Urinary bladder (tissue), 3 donors: ENCODE measurements at regions not wholly inside any gene's neighbourhood (a gene's known extent, or its start where the extent isn't known, plus 50 kb on each side); places are given as distances from the start of the nearest gene placed in this dataset.

Source experiments
- DNase-seq: peaks from one replicate; pipeline ENCODE4 v3.0.0-alpha.2; 2015; ENCODE audit errors: extremely low spot score
- H3K27ac ChIP-seq: one replicate; pipeline ENCODE4 v1.5.1; 2013; ENCODE audit warnings: low read depth, mild to moderate bottlenecking, moderate library complexity
- H3K36me3 ChIP-seq: one replicate; pipeline ENCODE4 v1.6.1; 2013; ENCODE audit warnings: mild to moderate bottlenecking, moderate library complexity; ENCODE audit not compliant: insufficient read depth
- H3K4me1 ChIP-seq: one replicate; pipeline ENCODE4 v1.6.1; 2013; ENCODE audit warnings: mild to moderate bottlenecking, moderate library complexity; ENCODE audit not compliant: insufficient read depth
- H3K4me3 ChIP-seq: one replicate; pipeline ENCODE4 v1.5.1; 2013; ENCODE audit warnings: low read depth, low read length
- WGBS: extraction: QIAGEN DNeasy Blood & Tissue Kit; methylation state at CpG from one replicate; pipeline ENCODE4 v1.1.7; 2013; 5-methylcytosine and 5-hydroxymethylcytosine counted together
- donor health status: healthy with polysubstance abuse.
- donor health status: healthy.

DNA sequence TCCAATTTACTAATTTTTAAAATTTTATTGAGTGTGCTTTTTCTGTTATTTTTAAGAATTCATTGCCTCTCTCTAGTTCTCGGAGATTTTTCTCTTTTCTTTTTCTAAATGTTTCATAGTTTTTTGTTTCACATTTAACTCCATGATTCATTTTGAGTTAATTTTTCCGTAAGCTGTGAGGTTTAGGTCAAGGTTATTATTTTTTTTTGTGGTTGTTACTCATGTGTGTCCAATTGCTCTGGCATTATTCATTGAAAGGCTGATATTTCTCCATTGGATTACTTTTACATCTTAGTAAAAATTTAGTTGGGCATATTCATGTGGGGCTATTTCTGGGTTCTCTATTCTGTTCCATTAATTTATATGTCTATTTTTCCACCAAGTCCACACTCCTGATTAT lies 220.8 kb downstream of the MID1IP1 start:
- no peak overlapping the region for H3K4me3 ChIP-seq
- H3K4me1 ChIP-seq: no peaks in the 10 kb centered on the region
- no peaks in the 10 kb centered on the region for H3K36me3 ChIP-seq
- DNase-seq: no peak
- WGBS: 99% methylated on average over 2 of the region's 2 CpGs
- H3K27ac ChIP-seq: no peak overlapping the region

GRCh38 chrX:39029221-39029620 lies 228.0 kb downstream of the MID1IP1 start:
- Histone ChIP-seq H3K36me3 (no peaks in the 10 kb centered on the region), H3K4me1 (no peaks in the 10 kb centered on the region), H3K27ac (no peak overlapping the region), H3K4me3 (no peak overlapping the region)
- WGBS: 90% methylated on average over 2 of the region's 2 CpGs
- DNase-seq: no peak

DNA sequence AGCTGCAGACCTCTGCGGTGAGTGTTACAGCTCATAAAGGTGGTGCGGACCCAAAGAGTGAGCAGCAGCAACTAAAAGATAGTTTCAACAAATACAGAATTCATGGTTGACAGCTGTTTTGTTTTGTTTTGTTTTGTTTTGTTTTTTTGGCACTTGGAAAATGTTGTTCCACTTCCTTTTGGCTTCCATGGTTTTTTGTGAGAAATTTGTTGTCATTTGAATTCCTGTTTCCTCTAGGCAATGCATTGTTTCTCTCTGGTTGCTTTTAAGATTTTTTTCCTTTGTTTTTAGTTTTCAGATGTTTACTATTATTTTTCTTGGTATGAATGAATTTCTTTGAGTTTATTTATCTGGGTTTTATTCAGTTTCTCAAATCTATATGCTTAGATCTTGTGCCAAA lies 229.4 kb downstream of the MID1IP1 start:
- no peak for DNase-seq
- no peaks in the 10 kb centered on the region for H3K36me3 ChIP-seq
- no peak overlapping the region for H3K27ac ChIP-seq
- no peak overlapping the region for H3K4me3 ChIP-seq
- no peaks in the 10 kb centered on the region for H3K4me1 ChIP-seq
- WGBS: 97% methylated on average over 2 of the region's 2 CpGs

DNA sequence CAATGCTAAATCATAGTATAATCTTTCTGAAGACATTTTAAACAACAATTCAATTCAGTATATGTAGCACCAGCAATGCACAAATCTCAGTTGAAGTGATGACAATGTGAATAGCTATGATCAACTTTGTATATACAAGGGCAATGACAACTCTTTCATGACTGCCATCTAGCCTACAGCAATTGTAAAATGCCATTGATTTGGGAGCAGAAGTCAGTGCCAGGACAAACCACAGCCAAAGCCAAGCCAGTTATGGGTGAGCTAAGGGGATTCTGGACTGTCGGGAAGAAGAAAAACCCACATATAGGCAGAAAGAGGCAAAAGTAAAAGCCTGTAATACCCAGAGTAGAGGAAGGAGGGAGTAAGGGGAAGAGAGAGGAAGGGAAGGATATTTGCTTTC lies 238.6 kb downstream of the MID1IP1 start:
- no peak for DNase-seq
- Histone ChIP-seq H3K4me1 (no peaks in the 10 kb centered on the region), H3K4me3 (no peak overlapping the region), H3K27ac (no peak overlapping the region), H3K36me3 (no peaks in the 10 kb centered on the region)
- whole genome bisulfite sequencing: 70% methylated on average over 1 of the region's 1 CpG

DNA sequence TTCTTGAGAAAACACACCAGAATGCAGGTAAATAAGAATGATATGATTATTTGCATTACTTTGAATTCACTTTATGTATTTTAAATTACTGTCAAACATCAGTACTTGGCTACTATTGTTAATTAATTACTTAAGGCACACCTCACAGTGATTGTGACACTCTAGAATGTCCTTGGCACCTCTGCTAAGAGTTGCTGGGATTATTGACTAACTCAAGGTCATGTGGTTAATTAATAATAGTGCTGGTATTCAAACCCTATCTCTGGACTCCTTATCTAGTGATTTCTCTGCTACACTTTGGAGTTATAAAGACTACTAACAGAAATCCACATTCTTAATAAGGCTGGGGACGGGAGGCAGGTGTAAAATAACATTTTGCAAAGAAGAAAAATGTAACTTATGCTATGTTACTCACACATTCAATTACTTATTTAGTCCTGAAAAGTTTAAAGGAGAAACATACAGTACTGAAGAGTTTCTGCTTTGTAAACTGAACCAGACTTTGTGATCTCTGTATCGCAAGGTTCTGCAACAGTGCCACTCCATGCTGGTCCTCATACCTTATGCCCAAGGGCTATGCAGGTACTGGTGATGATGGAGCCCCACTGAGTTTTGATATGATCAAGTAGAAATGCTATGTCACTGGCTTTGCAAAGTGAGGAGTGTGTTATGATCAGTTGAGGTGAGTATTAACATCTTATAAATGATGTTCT lies 242.7 kb downstream of the MID1IP1 start:
- Histone ChIP-seq H3K27ac (no peak overlapping the region), H3K4me1 (no peaks in the 10 kb centered on the region), H3K36me3 (no peaks in the 10 kb centered on the region), H3K4me3 (no peak overlapping the region)
- DNase-seq: no peak
- 76% methylated on average over 2 of the region's 2 CpGs for WGBS

- no peaks in the 10 kb centered on the region for H3K36me3 ChIP-seq
- DNase-seq: no peak
- WGBS: 90% methylated on average over 2 of the region's 2 CpGs
- no peak overlapping the region for H3K4me3 ChIP-seq
- no peak overlapping the region for H3K27ac ChIP-seq
- no peaks in the 10 kb centered on the region for H3K4me1 ChIP-seq
These were observed 245.9 kb downstream of the MID1IP1 start for GRCh38 chrX:39047174-39047573.

DNA sequence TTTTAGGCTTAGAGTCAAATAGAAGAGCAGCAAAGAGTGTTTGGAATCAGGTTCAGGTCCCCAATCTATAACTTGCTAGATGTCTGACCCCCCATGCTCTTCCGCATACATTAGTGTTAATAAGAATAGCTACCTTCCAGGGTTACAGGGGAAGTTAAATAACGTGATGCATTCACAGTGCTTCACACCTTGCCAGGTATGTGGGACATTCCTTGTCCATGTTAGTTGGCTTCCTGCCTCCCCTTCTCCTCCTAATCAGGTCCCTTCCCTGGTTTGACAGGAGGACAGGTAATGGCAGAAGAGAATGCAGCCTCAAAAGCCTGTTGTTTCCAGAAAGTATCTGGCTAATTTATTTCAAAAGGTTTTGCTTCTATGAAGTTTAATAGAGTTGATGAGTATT lies 248.7 kb downstream of the MID1IP1 start:
- Histone ChIP-seq H3K4me1 (no peaks in the 10 kb centered on the region), H3K27ac (no peak overlapping the region), H3K36me3 (no peaks in the 10 kb centered on the region), H3K4me3 (no peak overlapping the region)
- WGBS: 81% methylated on average over 2 of the region's 2 CpGs
- no peak for DNase-seq

- Histone ChIP-seq H3K27ac (no peak overlapping the region), H3K36me3 (no peaks in the 10 kb centered on the region), H3K4me3 (no peak overlapping the region), H3K4me1 (no peaks in the 10 kb centered on the region)
- DNase-seq: no peak
- WGBS: 77% methylated on average over 4 of the region's 4 CpGs
These were observed 249.2 kb downstream of the MID1IP1 start for GRCh38 chrX:39050427-39050826.

DNA sequence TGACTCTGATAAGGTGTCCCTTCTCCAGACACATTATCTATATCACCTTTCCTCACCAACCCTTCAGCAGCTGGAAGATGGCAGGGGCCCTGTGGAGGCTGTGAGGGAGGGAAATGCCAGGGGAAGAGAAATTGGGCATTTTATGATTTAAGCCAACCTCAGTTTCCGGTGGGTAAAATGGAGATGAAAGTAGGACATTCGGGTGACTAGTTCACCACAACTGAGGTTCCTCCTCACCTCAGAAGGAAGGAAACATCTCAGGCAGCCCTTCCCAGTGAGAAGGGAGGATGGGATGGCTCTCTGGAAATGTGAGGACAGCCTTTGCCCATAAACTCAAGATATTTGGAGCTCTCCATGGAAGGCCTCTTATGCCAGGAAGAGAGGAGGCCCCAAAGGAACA lies 251.5 kb downstream of the MID1IP1 start:
- Histone ChIP-seq H3K36me3 (no peaks in the 10 kb centered on the region), H3K27ac (no peak overlapping the region), H3K4me1 (no peaks in the 10 kb centered on the region), H3K4me3 (no peak overlapping the region)
- WGBS: 98% methylated on average over 2 of the region's 2 CpGs
- DNase-seq: no peak

DNA sequence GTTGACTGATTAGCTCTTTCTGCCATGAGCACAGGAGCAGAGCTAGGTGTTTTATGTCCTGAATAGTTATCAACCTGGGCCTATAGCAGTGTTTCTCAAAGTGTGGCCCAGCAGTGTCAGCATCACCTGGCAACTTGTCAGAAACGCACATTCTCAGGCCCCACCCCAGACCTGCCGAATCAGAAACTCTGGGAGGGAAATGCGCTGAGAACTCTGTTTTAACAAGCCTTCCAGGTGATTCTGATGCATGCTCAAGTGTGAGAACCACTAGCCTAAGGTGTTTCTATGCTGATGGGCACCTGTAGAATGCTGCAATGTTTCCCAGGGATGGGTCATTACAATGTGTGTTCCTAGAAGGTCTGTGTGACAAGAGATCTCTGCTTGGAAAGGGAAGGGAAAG lies 257.5 kb downstream of the MID1IP1 start:
- Histone ChIP-seq H3K4me3 (no peak overlapping the region), H3K27ac (no peak overlapping the region), H3K36me3 (no peaks in the 10 kb centered on the region), H3K4me1 (no peaks in the 10 kb centered on the region)
- no peak for DNase-seq
- WGBS: 90% methylated on average over 3 of the region's 3 CpGs

GRCh38 chrX:39059866-39060265 lies 258.6 kb downstream of the MID1IP1 start:
- DNase-seq: no peak
- Histone ChIP-seq H3K36me3 (no peaks in the 10 kb centered on the region), H3K4me3 (no peak overlapping the region), H3K4me1 (no peaks in the 10 kb centered on the region), H3K27ac (no peak overlapping the region)

- Histone ChIP-seq H3K4me1 (no peaks in the 10 kb centered on the region), H3K36me3 (no peaks in the 10 kb centered on the region), H3K4me3 (no peak overlapping the region), H3K27ac (no peak overlapping the region)
- DNase-seq: no peak
- WGBS: 75% methylated on average over 4 of the region's 4 CpGs
These were observed 261.8 kb downstream of the MID1IP1 start for GRCh38 chrX:39063037-39063436.

- H3K4me1 ChIP-seq: no peaks in the 10 kb centered on the region
- DNase-seq: no peak
- H3K27ac ChIP-seq: no peak overlapping the region
- H3K4me3 ChIP-seq: no peak overlapping the region
- no peaks in the 10 kb centered on the region for H3K36me3 ChIP-seq
These were observed 262.4 kb downstream of the MID1IP1 start for GRCh38 chrX:39063702-39064101.

DNA sequence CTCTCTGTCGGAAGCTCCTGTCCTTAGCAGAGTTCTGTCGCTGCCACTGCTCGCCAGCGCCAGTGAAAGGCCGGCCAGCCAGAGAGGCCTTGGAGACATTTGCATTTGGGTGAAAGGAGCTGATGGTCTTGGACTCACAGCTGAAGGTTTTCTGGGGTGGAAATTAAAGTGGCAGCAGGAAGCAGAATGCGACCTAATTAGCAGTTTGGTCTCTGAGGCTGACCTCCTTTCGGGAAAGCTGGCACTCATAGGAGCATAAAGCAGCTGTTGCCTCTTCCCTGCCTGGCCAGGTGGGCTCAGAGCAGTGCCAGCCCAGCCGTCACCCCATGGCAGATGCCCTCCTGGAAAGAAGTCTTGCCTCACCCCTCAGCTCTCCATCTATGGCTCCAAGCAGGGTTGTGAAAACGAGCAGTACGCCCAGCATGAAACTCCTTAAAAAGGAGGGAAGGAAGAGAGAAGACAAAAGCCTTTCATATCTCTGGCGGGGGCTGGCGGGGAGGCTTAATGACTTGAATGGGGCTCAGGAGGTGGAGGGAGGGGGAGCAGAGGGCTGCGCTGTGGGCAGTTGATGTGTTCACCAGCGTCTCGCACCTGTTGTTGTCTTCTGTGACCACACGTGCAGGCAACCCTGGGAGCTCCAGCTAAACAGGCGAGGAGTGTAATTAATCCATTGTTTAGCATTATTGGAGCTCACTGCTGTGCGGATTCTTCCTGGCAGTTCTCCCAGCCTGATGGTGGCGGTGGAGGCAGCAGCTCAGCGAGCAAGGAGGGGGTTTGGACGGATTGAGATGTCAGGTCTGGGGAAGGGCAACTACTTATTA lies 264.0 kb downstream of the MID1IP1 start:
- H3K36me3 ChIP-seq: no peaks in the 10 kb centered on the region
- H3K27ac ChIP-seq: no peak overlapping the region
- no peak for DNase-seq
- no peaks in the 10 kb centered on the region for H3K4me1 ChIP-seq
- H3K4me3 ChIP-seq: no peak overlapping the region
- 42% methylated on average over 21 of the region's 21 CpGs for WGBS
